Smooth muscle cell (in vitro differentiated cells): ENCODE measurements at regions not wholly inside any gene's neighbourhood (a gene's known extent, or its start where the extent isn't known, plus 50 kb on each side); places are given as distances from the start of the nearest gene placed in this dataset.
"Not testable (repeated sequence)": the region's sequence is repeated elsewhere in the genome, so short reads cannot be mapped to it uniquely, and the experiment has no call there.

Source experiments
- DNase-seq: peaks from one replicate; lab custom pipeline; 2025; ENCODE audit not compliant: unreplicated experiment; lab: John Stamatoyannopoulos, UW
- H2AFZ ChIP-seq: fragments of 200-600 bp; sonication (generic); 2 replicates; pipeline ENCODE4 v1.6.0; 2016; ENCODE audit warnings: antibody characterized with exemption, low read depth, mild to moderate bottlenecking
- H3F3A ChIP-seq: fragments of 200-600 bp; sonication (generic); 2 replicates; pipeline ENCODE4 v1.6.0; 2017; ENCODE audit warnings: antibody characterized with exemption, low read depth
- H3K27ac ChIP-seq: fragments of 200-600 bp; sonication (generic); 2 replicates; pipeline ENCODE4 v1.5.1; 2016; ENCODE audit warnings: low read depth, mild to moderate bottlenecking
- H3K27me3 ChIP-seq: fragments of 200-600 bp; sonication (generic); 2 replicates; pipeline ENCODE4 v1.6.1; 2016; ENCODE audit warnings: low read depth, mild to moderate bottlenecking
- H3K36me3 ChIP-seq: fragments of 200-600 bp; sonication (generic); 2 replicates; pipeline ENCODE4 v1.5.1; 2016; ENCODE audit warnings: low read depth
- H3K4me1 ChIP-seq: fragments of 200-600 bp; sonication (generic); 2 replicates; pipeline ENCODE4 v1.5.1; 2016; ENCODE audit warnings: low read depth
- H3K4me2 ChIP-seq: fragments of 200-600 bp; sonication (generic); 2 replicates; pipeline ENCODE4 v1.6.0; 2016; ENCODE audit warnings: mild to moderate bottlenecking
- H3K4me3 ChIP-seq: fragments of 200-600 bp; sonication (generic); 2 replicates; pipeline ENCODE4 v1.5.1; 2016; ENCODE audit warnings: mild to moderate bottlenecking
- H3K79me2 ChIP-seq: fragments of 200-600 bp; sonication (generic); 2 replicates; pipeline ENCODE4 v1.6.0; 2016; ENCODE audit warnings: low read depth, mild to moderate bottlenecking
- H3K9ac ChIP-seq: fragments of 200-600 bp; sonication (generic); 2 replicates; pipeline ENCODE4 v1.6.0; 2016; ENCODE audit warnings: low read depth
- H3K9me3 ChIP-seq: fragments of 200-600 bp; sonication (generic); replicated peaks from 2 replicates; pipeline ENCODE4 v1.5.1; 2016; ENCODE audit warnings: low read depth
- H4K20me1 ChIP-seq: fragments of 200-600 bp; sonication (generic); 2 replicates; pipeline ENCODE4 v1.6.0; 2016; ENCODE audit warnings: low read depth
- WGBS: methylation state at CpG from one replicate; pipeline ENCODE4 v1.1.7; 2016; ENCODE audit warnings: low lambda C conversion rate; 5-methylcytosine and 5-hydroxymethylcytosine counted together
- TF ChIP-seq, protein P1 (sequence below): fragments of 200-600 bp; sonication (generic); IDR thresholded peaks from 2 replicates; pipeline ENCODE4 v1.5.1; 2017; ENCODE audit warnings: borderline replicate concordance, mild to moderate bottlenecking, antibody characterized with exemption; ENCODE audit not compliant: insufficient read depth, poor library complexity, severe bottlenecking

DNA sequence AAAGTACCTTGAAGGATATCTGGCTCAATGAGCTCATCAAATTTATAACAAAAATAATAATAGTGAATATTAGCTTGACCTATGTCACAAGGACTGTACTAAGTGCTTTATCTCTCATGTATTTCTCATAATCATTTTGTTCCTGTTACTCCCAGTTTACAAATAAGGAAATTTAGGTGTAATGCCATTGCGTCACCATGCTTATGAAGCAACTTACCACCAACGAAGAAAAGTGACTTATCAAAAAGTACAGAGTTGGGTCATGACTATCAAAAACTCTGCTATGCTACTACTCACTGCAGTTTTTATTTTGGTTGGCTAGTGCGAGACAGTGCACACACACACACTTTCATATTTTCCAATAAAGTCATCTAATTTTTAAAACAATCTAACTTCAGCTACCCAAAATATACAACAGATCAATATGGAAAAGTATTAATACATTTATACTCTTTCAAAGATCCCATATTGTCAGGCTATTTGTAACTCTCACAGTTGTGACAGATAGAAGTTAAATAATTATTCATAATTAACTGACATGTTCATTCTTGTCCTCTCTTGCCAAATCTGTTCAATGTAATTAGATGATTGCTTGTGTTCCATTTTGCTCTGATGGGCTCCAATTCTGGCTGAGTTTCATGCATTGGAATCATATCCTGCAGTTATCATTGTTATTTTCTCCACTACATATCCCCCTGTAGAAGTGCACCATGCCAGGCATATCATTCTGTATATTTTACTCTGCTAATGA, 119.4 kb downstream of the KCNJ2 start:
- WGBS = 94% methylated on average over 3 of the region's 3 CpGs
- TF ChIP-seq, protein P1, sequence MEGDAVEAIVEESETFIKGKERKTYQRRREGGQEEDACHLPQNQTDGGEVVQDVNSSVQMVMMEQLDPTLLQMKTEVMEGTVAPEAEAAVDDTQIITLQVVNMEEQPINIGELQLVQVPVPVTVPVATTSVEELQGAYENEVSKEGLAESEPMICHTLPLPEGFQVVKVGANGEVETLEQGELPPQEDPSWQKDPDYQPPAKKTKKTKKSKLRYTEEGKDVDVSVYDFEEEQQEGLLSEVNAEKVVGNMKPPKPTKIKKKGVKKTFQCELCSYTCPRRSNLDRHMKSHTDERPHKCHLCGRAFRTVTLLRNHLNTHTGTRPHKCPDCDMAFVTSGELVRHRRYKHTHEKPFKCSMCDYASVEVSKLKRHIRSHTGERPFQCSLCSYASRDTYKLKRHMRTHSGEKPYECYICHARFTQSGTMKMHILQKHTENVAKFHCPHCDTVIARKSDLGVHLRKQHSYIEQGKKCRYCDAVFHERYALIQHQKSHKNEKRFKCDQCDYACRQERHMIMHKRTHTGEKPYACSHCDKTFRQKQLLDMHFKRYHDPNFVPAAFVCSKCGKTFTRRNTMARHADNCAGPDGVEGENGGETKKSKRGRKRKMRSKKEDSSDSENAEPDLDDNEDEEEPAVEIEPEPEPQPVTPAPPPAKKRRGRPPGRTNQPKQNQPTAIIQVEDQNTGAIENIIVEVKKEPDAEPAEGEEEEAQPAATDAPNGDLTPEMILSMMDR = no peak
- Histone ChIP-seq H4K20me1 (no peaks in the 10 kb centered on the region), H3K4me3 (no peak overlapping the region), H3K9ac (no peak overlapping the region), H3K4me1 (no peaks in the 10 kb centered on the region), H3K9me3 (no peaks in the 10 kb centered on the region), H3K27me3 (no peaks in the 10 kb centered on the region), H3K27ac (no peak overlapping the region), H3K36me3 (no peaks in the 10 kb centered on the region), H3K4me2 (no peak overlapping the region), H2AFZ (no peak overlapping the region), H3K79me2 (no peaks in the 10 kb centered on the region), H3F3A (no peaks in the 10 kb centered on the region)
- no peak for DNase-seq

DNA sequence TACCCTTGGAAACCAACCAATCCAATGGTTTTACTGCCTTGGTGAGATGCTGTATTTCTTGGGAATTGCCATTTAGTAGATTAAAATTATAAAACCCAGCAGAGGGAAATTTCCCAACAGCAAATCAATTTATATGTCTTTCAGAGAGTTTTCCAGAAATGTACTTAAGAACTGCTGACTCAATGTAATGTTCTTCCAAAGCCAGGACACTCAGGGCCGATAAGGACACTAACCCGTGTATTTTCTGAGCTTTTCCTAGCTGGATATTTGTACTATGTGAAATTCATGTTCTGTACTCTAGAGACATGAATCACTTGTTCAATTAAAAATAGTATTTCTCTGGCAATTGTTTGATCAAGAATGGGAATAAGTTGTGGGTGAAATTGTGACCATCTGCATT, 121.4 kb downstream of the KCNJ2 start:
- no peaks in the 10 kb centered on the region for H3K36me3 ChIP-seq
- H3K4me1 ChIP-seq = no peaks in the 10 kb centered on the region
- no peak overlapping the region for H3K4me3 ChIP-seq
- H3K79me2 ChIP-seq = no peaks in the 10 kb centered on the region
- H3K4me2 ChIP-seq = no peak overlapping the region
- peaks cover 5% of the 10 kb centered on the region for H3K27me3 ChIP-seq
- no peak overlapping the region for H3K9ac ChIP-seq
- no peaks in the 10 kb centered on the region for H3K9me3 ChIP-seq
- TF ChIP-seq, protein P1 = no peak
- DNase-seq = no peak
- H3F3A ChIP-seq = no peaks in the 10 kb centered on the region
- 78% methylated on average over 2 of the region's 2 CpGs for WGBS
- no peak overlapping the region for H2AFZ ChIP-seq
- H4K20me1 ChIP-seq = no peaks in the 10 kb centered on the region
- H3K27ac ChIP-seq = no peak overlapping the region

DNA sequence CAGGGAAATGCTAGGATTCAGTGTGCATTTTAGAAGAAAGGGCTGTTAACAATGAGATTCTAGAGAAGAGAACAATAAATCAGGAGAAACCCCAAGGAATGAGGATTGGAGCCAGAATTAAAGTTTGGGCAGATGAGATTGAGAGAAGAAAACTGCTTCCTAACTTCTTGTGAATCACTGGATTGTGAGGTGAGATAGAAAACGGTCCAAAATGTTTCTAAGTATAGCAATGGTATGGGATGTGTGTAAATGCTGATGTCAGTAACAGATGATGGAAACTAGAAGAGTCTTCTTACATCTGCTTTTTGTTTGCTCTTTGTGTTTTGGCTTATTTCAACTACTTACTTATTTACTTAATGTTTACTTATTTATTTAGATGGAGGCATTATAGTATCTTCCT, 123.0 kb downstream of the KCNJ2 start:
- Histone ChIP-seq H2AFZ (no peak overlapping the region), H3K4me3 (no peak overlapping the region), H4K20me1 (no peaks in the 10 kb centered on the region), H3K9me3 (no peaks in the 10 kb centered on the region), H3K27ac (no peak overlapping the region), H3K4me2 (no peak overlapping the region), H3K4me1 (no peaks in the 10 kb centered on the region), H3K79me2 (no peaks in the 10 kb centered on the region), H3F3A (no peaks in the 10 kb centered on the region), H3K9ac (no peak overlapping the region), H3K27me3 (peaks cover 5% of the 10 kb centered on the region), H3K36me3 (no peaks in the 10 kb centered on the region)
- WGBS = 50% methylated on average over 1 of the region's 1 CpG
- TF ChIP-seq, protein P1 = no peak
- no peak for DNase-seq

DNA sequence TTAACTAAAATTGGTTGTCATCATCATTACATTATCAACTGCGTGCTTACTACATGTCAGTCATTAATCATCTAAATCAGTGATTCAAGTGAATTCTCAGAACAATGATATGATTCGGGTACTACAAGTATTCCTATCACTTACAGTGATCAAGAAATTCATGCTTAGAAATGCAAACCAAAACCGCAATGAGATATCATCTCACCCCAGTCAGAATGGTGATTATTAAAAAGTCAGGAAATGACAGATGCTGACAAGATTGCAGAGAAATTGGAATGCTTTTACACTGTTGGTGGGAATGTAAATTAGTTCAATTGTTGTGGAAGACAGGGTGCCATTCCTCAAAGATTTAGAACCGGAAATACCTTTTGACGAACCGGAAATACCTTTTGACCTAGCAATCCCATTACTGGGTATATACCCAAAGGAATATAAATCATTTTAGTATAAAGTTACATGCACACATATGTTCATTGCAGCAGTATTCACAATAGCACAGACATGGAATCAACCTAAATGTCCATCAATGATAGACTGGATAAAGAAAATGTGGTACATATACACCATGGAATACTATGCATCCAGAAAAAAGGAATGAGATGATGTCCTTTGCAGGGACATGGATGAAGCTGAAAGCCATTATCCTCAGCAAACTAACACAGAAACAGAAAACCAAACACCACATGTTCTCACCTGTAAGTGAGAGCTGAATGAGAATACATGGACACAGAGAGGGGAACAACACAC, 124.4 kb downstream of the KCNJ2 start:
- 84% methylated on average over 6 of the region's 6 CpGs for WGBS
- not testable (repeated sequence) for H3K36me3 ChIP-seq, H3K79me2 ChIP-seq, H3F3A ChIP-seq, H3K4me3 ChIP-seq, H3K27ac ChIP-seq, H2AFZ ChIP-seq, H3K4me2 ChIP-seq, DNase-seq, H3K9me3 ChIP-seq, H3K27me3 ChIP-seq, H3K4me1 ChIP-seq, H4K20me1 ChIP-seq, H3K9ac ChIP-seq
